Head of caudate nucleus (tissue), 42 donors: ENCODE measurements at regions not wholly inside any gene's neighbourhood (a gene's known extent, or its start where the extent isn't known, plus 50 kb on each side); places are given as distances from the start of the nearest gene placed in this dataset.

ENCODE experiments used
- DNase-seq, 42 donors: peaks; one replicate each; pipeline versions ENCODE4 v3.0.0 to v3.0.0-alpha.2; 2020 to 2021; ENCODE audit warnings: mixed read lengths in 7 of 42
- intact Hi-C: fragments of 100-400 bp; cut with DNase I; formaldehyde crosslinking; loops from one replicate; pipeline ENCODE4 v1.15.0; 2022

DNA sequence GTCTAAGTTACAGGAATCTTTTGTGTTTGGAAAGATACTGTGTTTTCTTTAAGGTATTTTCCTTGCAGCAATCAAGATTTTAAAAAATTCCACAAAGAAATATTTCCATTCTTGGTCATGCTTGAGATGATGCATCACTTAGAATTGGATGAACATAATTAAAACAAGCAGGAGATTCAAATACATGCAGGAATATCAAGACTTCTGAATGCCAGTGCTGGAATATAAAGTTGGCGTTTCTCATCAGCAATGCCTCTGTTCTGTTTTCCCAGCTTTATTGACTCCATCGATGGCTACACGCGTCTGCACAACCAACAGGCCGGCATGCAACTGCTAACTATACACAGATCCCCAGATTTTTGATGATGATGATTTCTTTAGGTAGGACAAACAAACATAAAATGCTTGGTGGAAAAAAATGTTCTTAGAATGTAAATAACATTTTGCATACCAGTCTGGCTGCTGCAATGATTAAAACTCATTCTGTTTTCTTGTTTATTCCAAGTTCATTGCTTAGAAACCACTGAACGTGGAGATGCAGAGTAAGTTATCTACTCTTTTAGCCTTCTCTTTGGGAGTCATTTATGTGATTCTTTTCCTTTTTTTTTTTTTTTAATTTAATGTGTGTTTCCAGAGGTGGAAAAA lies 91.3 kb upstream of the FAM171A1 start:
- intact Hi-C loops, result no loop called here
- no peak for DNase-seq

GRCh38 chr10:15461353-15462108 lies 90.4 kb upstream of the FAM171A1 start:
- intact Hi-C loops, result no loop called here
- DNase-seq, result peak in 1 of 42 donors; percentile 35

DNA sequence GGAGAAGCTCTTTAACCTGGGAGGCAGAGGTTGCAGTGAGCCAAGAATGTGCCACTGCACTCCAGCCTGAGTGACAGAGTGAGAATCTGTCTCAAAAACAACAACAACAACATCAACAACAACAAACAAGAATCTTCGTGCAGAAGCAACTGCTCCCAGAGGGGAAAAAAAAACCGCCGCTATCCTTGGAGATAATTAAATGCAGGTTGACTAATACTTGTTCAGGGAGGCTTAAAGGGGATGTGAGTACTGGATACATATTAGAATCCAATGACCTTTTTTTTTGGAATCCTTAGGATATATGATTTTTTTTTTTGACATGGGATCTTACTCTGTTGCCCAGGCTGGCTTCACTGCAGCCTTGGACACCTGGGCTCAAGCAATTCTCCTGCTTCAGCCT lies 89.6 kb upstream of the FAM171A1 start:
- intact Hi-C loops, result no loop called here
- DNase-seq, result no peak

- no peak for DNase-seq
- intact Hi-C loops, result no loop called here
Measured at GRCh38 chr10:15459218-15459617, 88.1 kb upstream of the FAM171A1 start.

GRCh38 chr10:15457382-15457781 lies 86.3 kb upstream of the FAM171A1 start:
- DNase-seq, result no peak
- intact Hi-C loops, result no loop called here

DNA sequence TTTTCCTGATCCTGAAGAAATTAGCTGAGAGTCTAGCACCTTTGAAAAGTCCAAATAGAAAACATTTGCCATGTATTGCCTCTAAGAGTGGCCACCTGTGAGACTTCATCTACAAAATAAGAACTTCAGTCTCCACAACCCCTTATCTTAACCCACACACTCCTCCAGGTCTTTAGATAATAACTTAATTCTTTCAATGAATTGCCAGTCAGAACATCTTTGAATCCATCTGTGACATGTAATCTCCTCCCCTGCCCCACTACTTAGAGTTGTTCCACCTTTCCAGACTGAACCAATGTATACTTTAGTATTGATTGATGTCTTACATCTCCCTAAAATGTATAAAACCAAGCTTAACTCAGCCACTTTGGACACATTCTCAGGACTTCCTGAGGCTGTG lies 84.4 kb upstream of the FAM171A1 start:
- intact Hi-C loops, result no loop called here
- no peak for DNase-seq

GRCh38 chr10:15453926-15454325 lies 82.8 kb upstream of the FAM171A1 start:
- intact Hi-C loops, result no loop called here

DNA sequence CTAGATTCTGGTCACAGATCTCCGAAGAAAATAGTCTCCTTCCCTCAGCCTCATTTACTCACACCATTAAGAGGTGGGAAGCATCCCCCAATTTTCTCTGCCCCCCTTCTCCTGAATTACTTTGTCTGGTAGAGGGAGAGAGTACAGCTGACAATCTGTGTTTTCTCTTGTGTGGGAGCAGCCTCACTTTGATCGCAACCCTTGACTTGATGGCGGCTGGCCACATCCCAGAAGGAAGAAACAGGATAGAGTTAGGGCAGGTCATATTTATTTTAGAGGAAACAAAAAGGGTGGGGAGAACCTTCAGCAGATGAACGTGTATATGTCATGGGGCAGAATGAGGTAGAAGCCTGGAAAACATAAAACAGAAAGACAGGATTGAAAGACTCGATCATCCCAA lies 82.4 kb upstream of the FAM171A1 start:
- no peak for DNase-seq
- intact Hi-C loops, result no loop called here

More at GRCh38 chr10:15453926-15454325, 82.8 kb upstream of the FAM171A1 start:
- DNase-seq, result no peak

DNA sequence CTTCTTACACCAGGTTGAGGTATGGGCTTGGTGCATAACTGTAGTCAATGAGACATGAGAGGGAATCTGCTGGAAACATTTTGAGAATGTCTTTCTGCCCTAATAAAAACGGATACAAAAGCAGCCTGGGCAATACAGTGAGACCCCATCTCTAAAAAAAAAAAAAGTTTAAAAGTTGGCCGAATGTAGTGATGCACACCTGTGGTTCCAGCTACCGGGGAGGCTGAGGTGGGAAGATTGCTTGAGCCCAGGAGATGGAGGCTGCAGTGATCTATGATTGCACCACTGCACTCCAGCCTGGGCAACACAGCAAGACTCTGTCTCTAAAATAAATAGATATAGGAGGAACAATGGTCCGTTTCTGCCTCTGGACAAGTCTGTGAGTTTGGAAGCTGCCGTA lies 81.5 kb upstream of the FAM171A1 start:
- intact Hi-C loops, result no loop called here
- DNase-seq, result no peak

- intact Hi-C loops, result no loop called here
- no peak for DNase-seq
Measured at GRCh38 chr10:15451137-15452094, 80.3 kb upstream of the FAM171A1 start.

GRCh38 chr10:15448598-15448997 lies 77.5 kb upstream of the FAM171A1 start:
- DNase-seq, result peak in 1 of 42 donors; percentile 28
- intact Hi-C loops, result no loop called here

GRCh38 chr10:15445006-15445390 lies 73.9 kb upstream of the FAM171A1 start:
- no peak for DNase-seq
- intact Hi-C loops, result no loop called here

- no peak for DNase-seq
- intact Hi-C loops, result loop anchor here (5.0 kb wide), 1 partner anchor 283 kb away; no protein-coding TSS in a partner anchor
Measured at GRCh38 chr10:15444105-15445005, 73.3 kb upstream of the FAM171A1 start.

GRCh38 chr10:15442056-15442455 lies 71.0 kb upstream of the FAM171A1 start:
- intact Hi-C loops, result loop anchor here (5.0 kb wide), 1 partner anchor 285 kb away; no protein-coding TSS in a partner anchor

GRCh38 chr10:15440204-15440711 lies 69.2 kb upstream of the FAM171A1 start:
- intact Hi-C loops, result loop anchor here (5.0 kb wide), 1 partner anchor 287 kb away; no protein-coding TSS in a partner anchor
- DNase-seq, result no peak

More at GRCh38 chr10:15442056-15442455, 71.0 kb upstream of the FAM171A1 start:
- no peak for DNase-seq

DNA sequence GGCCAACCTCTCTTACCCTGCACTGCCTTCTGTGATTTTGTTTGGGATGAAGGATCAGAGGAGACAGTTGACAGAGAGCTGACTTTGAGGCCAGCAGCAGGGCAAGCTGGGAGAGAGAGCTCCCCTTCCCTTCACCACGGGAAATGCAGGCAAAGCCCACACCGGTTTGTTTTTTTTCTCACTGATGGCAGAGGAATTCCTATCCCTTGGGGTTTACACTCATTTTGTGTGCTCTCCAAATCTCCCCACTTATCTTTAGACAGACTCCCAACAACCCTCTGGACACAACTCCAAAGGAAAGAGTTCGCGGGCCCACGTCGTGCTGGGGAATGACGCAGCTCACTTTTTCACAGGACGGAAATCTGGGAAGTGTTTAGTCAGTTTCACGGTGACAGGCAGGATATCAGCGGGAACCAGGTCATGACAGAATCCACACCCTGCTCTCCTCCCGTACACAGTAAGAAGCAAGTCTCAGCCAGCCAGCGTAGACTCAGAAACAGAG lies 68.3 kb upstream of the FAM171A1 start:
- DNase-seq, result peak in 12 of 42 donors; percentile 3 to 46 (median 14)
- intact Hi-C loops, result loop anchor here (10.0 kb wide), 1 partner anchor 385 kb away; no protein-coding TSS in a partner anchor

DNA sequence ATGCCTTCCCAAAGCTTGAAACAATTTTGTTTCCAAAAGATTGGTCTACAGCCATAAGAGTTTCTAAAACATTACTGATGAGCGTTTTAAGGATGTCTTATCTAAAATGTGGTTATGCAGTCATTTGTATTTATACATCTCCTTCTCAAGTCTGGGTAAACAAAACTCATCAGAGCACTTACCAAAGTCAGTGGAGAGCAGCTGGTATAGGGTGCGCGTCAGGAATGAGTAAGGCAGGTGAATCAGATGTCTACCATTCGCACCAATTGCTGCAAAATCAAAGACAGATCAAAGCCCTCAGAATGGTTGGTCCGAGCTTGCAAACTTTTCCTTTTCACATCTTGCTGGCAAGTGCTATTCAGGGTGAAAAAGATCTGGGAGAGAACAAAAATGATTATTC lies 65.6 kb upstream of the FAM171A1 start:
- no peak for DNase-seq
- intact Hi-C loops, result loop anchor here (10.0 kb wide), 1 partner anchor 388 kb away; no protein-coding TSS in a partner anchor
